HepG2 (cell line): ENCODE measurements at regions not wholly inside any gene's neighbourhood (a gene's known extent, or its start where the extent isn't known, plus 50 kb on each side); places are given as distances from the start of the nearest gene placed in this dataset.

Source experiments
- ATAC-seq: fragments of 200-7000 bp; cut with Tn5 transposase; 3 replicates; pipeline ENCODE4 v1.9.1; 2020; ENCODE audit warnings: mild to moderate bottlenecking, moderate library complexity
- BruUV-seq: library from RNA; stranded (reverse); fragments of 400-500 nt; replicated peaks from 2 replicates; lab custom pipeline; 2021; lab: Mats Ljungman, UMichigan
- CTCF ChIA-PET: fragments of 300-600 bp; formaldehyde crosslinking; extraction: SDS; loops from one replicate; lab custom pipeline; 2021; ENCODE audit warnings: low total read pairs, inconsistent platforms, low intra/inter-chr PET ratio; lab: Yijun Ruan, JAX
- POLR2A ChIA-PET: fragments of 350-600 bp; sonication (Branson Sonifier 250); formaldehyde crosslinking; loops from one replicate; lab custom pipeline; 2020; ENCODE audit warnings: antibody characterized with exemption, inconsistent platforms; lab: Yijun Ruan, JAX
- DNase-seq: peaks from one replicate; pipeline ENCODE4 v3.0.0-alpha.2; 2015; ENCODE audit warnings: low spot score
- FAIRE-seq: peaks from 3 replicates; lab custom pipeline; 2011; peaks lifted over from hg19 to GRCh38; lab: Jason Lieb, UNC
- H2AFZ ChIP-seq: one replicate; pipeline ENCODE4 v1.6.1; 2011; ENCODE audit warnings: low read length, inconsistent platforms
- H3K27ac ChIP-seq: fragments of 300-600 bp; 3 replicates; pipeline ENCODE4 v1.8.0; 2011; ENCODE audit warnings: mixed run types, mild to moderate bottlenecking, mixed read lengths, low read length, inconsistent platforms; ENCODE audit not compliant: insufficient read depth; ENCODE audit errors: extremely low read length
- H3K27me3 ChIP-seq, 2 experiments: fragments of 200-600 bp in 1 of 2; 2 replicates in 1 of 2; 3 replicates in 1 of 2; pipeline versions ENCODE4 v1.6.0 to v1.8.0; 2011; ENCODE audit warnings: low read length in 2 of 2, mild to moderate bottlenecking in 2 of 2, moderate library complexity in 2 of 2, inconsistent platforms in 1 of 2; ENCODE audit not compliant: insufficient read depth in 2 of 2, control insufficient read depth in 1 of 2
- H3K36me3 ChIP-seq, 2 experiments: fragments of 200-600 bp in 1 of 2; replicated peaks in 1 of 2; 2 replicates in 1 of 2; 3 replicates in 1 of 2; pipeline versions ENCODE4 v1.5.1 to v1.8.0; 2011; ENCODE audit warnings: low read length in 2 of 2, inconsistent platforms in 1 of 2; ENCODE audit not compliant: insufficient read depth in 2 of 2, control insufficient read depth in 1 of 2
- H3K4me1 ChIP-seq: 2 replicates; pipeline ENCODE4 v1.5.1; 2012; ENCODE audit warnings: low read length, inconsistent platforms; ENCODE audit not compliant: insufficient read depth
- H3K4me2 ChIP-seq: 2 replicates; pipeline ENCODE4 v1.6.0; 2011; ENCODE audit warnings: low read depth, low read length, inconsistent platforms
- H3K4me3 ChIP-seq, 3 experiments: fragments of 200-600 bp in 1 of 3; sonication (generic), shearing (Covaris generic) in 1 of 3; replicated peaks in 1 of 3; 2 replicates each; pipeline ENCODE4 v1.5.1; 2011 to 2016; ENCODE audit warnings: low read length in 3 of 3, inconsistent platforms in 2 of 3, low read depth in 2 of 3, mild to moderate bottlenecking in 2 of 3, control low read depth in 1 of 3, mixed read lengths in 1 of 3; ENCODE audit not compliant: insufficient read depth in 1 of 3
- H3K79me2 ChIP-seq: one replicate; pipeline ENCODE4 v1.6.1; 2011; ENCODE audit warnings: low read length, inconsistent platforms; ENCODE audit not compliant: insufficient read depth
- H3K9ac ChIP-seq: 2 replicates; pipeline ENCODE4 v1.6.0; 2011; ENCODE audit warnings: mild to moderate bottlenecking, low read depth, low read length, inconsistent platforms; ENCODE audit not compliant: insufficient read depth
- H3K9me3 ChIP-seq: 2 replicates; pipeline ENCODE4 v1.5.1; 2012; ENCODE audit warnings: mild to moderate bottlenecking, low read length
- H4K20me1 ChIP-seq: 2 replicates; pipeline ENCODE4 v1.6.0; 2011; ENCODE audit warnings: inconsistent platforms, mild to moderate bottlenecking, low read length, moderate library complexity; ENCODE audit not compliant: insufficient read depth
- FOSL2 ChIP-seq: sonication (generic); formaldehyde crosslinking; IDR thresholded peaks from 2 replicates; pipeline ENCODE4 v1.4.0; 2020; ENCODE audit warnings: missing genetic modification reagents
- MED13 ChIP-seq: sonication (generic); formaldehyde crosslinking; IDR thresholded peaks from 2 replicates; pipeline ENCODE4 v1.5.0; 2020; ENCODE audit warnings: missing genetic modification reagents
- PRPF4 ChIP-seq: fragments of 200-400 bp; formaldehyde crosslinking; IDR thresholded peaks from 2 replicates; pipeline ENCODE4 v1.6.1; 2016; ENCODE audit warnings: low read length, low read depth; ENCODE audit not compliant: poor library complexity, severe bottlenecking
- THRA ChIP-seq: sonication (generic); formaldehyde crosslinking; IDR thresholded peaks from 2 replicates; pipeline ENCODE4 v1.4.0; 2020; ENCODE audit warnings: missing genetic modification reagents, borderline replicate concordance
- XRCC5 ChIP-seq: fragments of 200-400 bp; formaldehyde crosslinking; optimal IDR thresholded peaks from 2 replicates; pipeline ENCODE3; 2017; ENCODE audit warnings: mild to moderate bottlenecking, low read length
- ZNF343 ChIP-seq: sonication (generic); formaldehyde crosslinking; IDR thresholded peaks from 2 replicates; pipeline ENCODE4 v1.4.0; 2020; ENCODE audit warnings: mild to moderate bottlenecking, missing genetic modification reagents
- WGBS: methylation state at CpG from one replicate; pipeline ENCODE4 v1.1.6; 2017; ENCODE audit warnings: low lambda C conversion rate; 5-methylcytosine and 5-hydroxymethylcytosine counted together
- in situ Hi-C: cut with HindIII; loops from 2 replicates; pipeline ENCODE4 v1.10.0; 2017; ENCODE audit warnings: low pct_unique_long_range_greater_than_20kb; ENCODE audit not compliant: extremely low pct_ligation_motif_present
- intact Hi-C: fragments of 100-400 bp; cut with micrococcal nuclease; formaldehyde crosslinking; loops from one replicate; pipeline ENCODE4 v1.10.0; 2022; ENCODE audit not compliant: unreplicated experiment
- TF ChIP-seq, protein P1 (sequence below): sonication (generic); formaldehyde crosslinking; IDR thresholded peaks from 2 replicates; pipeline ENCODE4 v1.5.0; 2020; ENCODE audit warnings: missing genetic modification reagents
- TF ChIP-seq, protein P2 (sequence below): IDR thresholded peaks from 2 replicates; pipeline ENCODE4 v1.6.1; 2018; ENCODE audit warnings: missing genetic modification reagents, mild to moderate bottlenecking, missing compliant biosample characterization
- TF ChIP-seq, protein P3 (sequence below): sonication (generic); formaldehyde crosslinking; IDR thresholded peaks from 2 replicates; pipeline ENCODE4 v1.8.0; 2022; ENCODE audit warnings: mild to moderate bottlenecking, missing genetic modification reagents; ENCODE audit not compliant: insufficient replicate concordance

GRCh38 chr11:93905384-93905783 lies 55.0 kb upstream of the VSTM5 start:
- peak; percentile 33 for DNase-seq
- H3K4me2 ChIP-seq = no peak overlapping the region
- no peaks in the 10 kb centered on the region for H3K36me3 ChIP-seq
- CTCF ChIA-PET = no interaction called here
- no peak overlapping the region for H3K27ac ChIP-seq
- TF ChIP-seq MED13 (CRISPR knock-in tag) (no peak), FOSL2 (CRISPR knock-in tag) (peak; percentile 38), THRA (CRISPR knock-in tag) (peak; percentile 48; the same call in 1 of the 2 replicates), XRCC5 (no peak), ZNF343 (CRISPR knock-in tag) (no peak)
- TF ChIP-seq, protein P1, sequence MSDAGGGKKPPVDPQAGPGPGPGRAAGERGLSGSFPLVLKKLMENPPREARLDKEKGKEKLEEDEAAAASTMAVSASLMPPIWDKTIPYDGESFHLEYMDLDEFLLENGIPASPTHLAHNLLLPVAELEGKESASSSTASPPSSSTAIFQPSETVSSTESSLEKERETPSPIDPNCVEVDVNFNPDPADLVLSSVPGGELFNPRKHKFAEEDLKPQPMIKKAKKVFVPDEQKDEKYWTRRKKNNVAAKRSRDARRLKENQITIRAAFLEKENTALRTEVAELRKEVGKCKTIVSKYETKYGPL (CRISPR knock-in tag) = peak; percentile 44; the same call in 1 of the 2 replicates
- WGBS = 81% methylated on average over 2 of the region's 3 CpGs
- no peak overlapping the region for H3K9ac ChIP-seq
- no peaks in the 10 kb centered on the region; the same call in 1 of the 2 replicates for H3K4me1 ChIP-seq
- no peak overlapping the region for H3K4me3 ChIP-seq
- no peak for FAIRE-seq
- no TSS peak for BruUV-seq
- POLR2A ChIA-PET = no interaction called here
- H2AFZ ChIP-seq = no peak overlapping the region
- no peaks in the 10 kb centered on the region for H4K20me1 ChIP-seq
- H3K79me2 ChIP-seq = no peaks in the 10 kb centered on the region
- peak; percentile 38; the same call in 2 of the 3 replicates for ATAC-seq
- no peaks in the 10 kb centered on the region for H3K9me3 ChIP-seq
- in situ Hi-C loops = no loop called here
- intact Hi-C loops = no loop called here
- no peaks in the 10 kb centered on the region; a peak in 1 of 5 replicates for H3K27me3 ChIP-seq

GRCh38 chr11:93906486-93906885 lies 56.1 kb upstream of the VSTM5 start:
- no peak for FAIRE-seq
- Histone ChIP-seq H3K4me2 (no peak overlapping the region), H3K4me1 (no peaks in the 10 kb centered on the region; the same call in 1 of the 2 replicates), H3K4me3 (no peak overlapping the region), H3K27ac (no peak overlapping the region), H3K36me3 (no peaks in the 10 kb centered on the region), H4K20me1 (no peaks in the 10 kb centered on the region), H3K9me3 (no peaks in the 10 kb centered on the region), H3K79me2 (no peaks in the 10 kb centered on the region), H2AFZ (no peak overlapping the region), H3K27me3 (no peaks in the 10 kb centered on the region; a peak in 1 of 5 replicates), H3K9ac (no peak overlapping the region)
- no TSS peak for BruUV-seq
- no peak for ATAC-seq
- CTCF ChIA-PET = no interaction called here
- intact Hi-C loops (no loop called here), in situ Hi-C loops (no loop called here)
- POLR2A ChIA-PET = no interaction called here
- DNase-seq = no peak
- 32% methylated on average over 2 of the region's 2 CpGs for WGBS
- no peak for TF ChIP-seq PRPF4
- TF ChIP-seq, protein P2, sequence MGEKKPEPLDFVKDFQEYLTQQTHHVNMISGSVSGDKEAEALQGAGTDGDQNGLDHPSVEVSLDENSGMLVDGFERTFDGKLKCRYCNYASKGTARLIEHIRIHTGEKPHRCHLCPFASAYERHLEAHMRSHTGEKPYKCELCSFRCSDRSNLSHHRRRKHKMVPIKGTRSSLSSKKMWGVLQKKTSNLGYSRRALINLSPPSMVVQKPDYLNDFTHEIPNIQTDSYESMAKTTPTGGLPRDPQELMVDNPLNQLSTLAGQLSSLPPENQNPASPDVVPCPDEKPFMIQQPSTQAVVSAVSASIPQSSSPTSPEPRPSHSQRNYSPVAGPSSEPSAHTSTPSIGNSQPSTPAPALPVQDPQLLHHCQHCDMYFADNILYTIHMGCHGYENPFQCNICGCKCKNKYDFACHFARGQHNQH (CRISPR knock-in tag) = no peak
- TF ChIP-seq, protein P3, sequence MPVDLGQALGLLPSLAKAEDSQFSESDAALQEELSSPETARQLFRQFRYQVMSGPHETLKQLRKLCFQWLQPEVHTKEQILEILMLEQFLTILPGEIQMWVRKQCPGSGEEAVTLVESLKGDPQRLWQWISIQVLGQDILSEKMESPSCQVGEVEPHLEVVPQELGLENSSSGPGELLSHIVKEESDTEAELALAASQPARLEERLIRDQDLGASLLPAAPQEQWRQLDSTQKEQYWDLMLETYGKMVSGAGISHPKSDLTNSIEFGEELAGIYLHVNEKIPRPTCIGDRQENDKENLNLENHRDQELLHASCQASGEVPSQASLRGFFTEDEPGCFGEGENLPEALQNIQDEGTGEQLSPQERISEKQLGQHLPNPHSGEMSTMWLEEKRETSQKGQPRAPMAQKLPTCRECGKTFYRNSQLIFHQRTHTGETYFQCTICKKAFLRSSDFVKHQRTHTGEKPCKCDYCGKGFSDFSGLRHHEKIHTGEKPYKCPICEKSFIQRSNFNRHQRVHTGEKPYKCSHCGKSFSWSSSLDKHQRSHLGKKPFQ = no peak
